Skin of body (tissue), 1 donor: ENCODE measurements at regions not wholly inside any gene's neighbourhood (a gene's known extent, or its start where the extent isn't known, plus 50 kb on each side); places are given as distances from the start of the nearest gene placed in this dataset.
"Not testable (repeated sequence)": the region's sequence is repeated elsewhere in the genome, so short reads cannot be mapped to it uniquely, and the experiment has no call there.

Source experiments
- DNase-seq: peaks from one replicate; lab custom pipeline; 2025; lab: John Stamatoyannopoulos, UW

DNA sequence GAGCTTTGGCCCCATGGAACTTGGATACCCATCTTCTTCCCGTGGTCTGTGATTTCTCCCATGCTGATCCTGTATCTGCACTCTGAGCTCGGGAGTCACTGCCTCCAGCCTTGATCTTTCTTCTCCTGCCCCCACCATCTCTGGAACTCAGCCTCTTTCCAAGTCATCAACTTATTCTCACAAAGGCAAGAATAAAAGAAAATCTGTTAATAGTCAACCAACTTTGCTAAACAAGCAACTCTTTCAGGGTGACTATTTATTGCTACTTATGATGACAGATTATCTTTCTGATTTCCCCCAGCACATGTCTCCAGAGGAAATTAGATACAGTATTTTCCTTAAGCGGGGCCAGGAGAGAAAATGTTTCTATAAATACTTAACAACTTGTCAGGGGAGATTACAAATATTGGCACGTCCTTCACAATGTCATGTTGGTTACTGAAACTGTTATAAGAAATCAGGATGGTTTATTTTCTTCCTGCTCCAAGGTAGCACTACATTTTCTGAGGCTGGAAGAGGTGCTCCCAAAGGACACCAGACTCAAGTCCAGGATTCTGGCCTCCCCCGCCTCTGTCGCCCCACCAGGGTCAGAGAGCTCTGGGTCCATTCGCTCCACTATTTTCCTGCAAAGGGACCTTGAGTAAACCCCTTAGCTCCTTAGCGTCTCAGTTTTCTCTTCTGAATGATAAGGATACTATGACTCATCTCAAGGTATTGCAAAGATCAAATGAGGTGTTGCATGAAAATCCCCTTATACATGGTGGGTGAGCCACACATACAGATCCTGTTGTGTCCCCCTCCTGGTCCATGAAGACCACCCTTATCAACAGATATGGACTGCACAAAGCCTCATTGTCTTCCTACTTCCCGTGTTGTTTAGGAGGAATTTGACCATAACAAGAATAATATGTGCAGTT lies 205.2 kb upstream of the WSCD1 start:
- no peak for DNase-seq

- DNase-seq = no peak
Observed at GRCh38 chr17:5866978-5867377, 203.2 kb upstream of the WSCD1 start.

GRCh38 chr17:5869041-5869745 lies 201.0 kb upstream of the WSCD1 start:
- no peak for DNase-seq

DNA sequence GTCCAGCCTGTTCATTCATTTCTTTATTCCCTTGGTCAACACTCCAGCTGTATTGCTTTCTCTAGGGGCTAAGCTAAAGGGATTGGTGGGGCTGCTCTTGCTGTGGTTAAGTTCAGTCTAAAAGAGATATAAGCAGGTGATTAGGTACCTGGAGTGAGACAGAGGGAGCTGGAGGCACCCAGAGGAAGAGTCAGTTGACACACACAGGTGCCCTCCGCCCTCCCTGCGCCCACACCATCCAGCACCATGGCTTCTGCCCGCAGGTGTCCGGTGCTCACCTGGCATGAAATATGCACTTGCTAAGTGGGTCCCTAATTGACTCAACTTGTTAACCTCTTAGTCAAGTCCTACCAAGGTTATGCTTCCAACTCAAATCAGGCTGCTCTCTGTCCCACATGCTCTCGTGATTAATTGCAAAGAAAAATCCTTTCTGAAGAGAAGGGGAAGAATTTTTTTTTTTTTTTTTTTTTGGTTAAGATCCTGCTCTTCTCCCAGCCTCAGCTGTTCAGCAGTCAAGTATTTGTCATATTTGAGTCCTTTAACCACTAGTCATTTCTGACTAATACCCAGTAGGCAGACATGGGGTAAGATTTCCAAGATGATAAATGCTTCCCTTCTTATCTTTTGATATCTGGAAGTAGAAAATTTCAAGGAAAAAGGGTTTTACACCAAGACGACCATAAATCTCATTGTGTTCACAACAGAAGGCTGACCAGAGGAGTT lies 199.8 kb upstream of the WSCD1 start:
- no peak for DNase-seq

DNA sequence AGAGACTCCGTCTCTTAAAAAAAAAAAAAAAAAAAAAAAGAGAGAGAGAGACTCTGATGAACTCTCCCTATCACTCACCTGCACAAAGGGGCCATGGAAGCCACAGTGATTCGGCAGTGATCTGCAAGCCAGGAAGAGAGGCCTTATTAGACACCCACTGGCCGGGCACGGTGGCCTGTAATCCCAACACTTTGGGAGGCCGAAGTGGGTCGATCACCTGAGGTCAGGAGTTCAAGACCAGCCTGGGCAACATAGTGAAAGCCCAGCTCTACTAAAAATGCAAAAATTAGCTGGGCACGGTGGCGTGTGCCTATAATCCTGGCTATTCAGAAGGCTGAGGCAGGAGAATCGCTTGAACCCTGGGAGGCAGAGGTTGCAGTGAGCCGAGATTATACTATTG lies 198.5 kb upstream of the WSCD1 start:
- no peak for DNase-seq

DNA sequence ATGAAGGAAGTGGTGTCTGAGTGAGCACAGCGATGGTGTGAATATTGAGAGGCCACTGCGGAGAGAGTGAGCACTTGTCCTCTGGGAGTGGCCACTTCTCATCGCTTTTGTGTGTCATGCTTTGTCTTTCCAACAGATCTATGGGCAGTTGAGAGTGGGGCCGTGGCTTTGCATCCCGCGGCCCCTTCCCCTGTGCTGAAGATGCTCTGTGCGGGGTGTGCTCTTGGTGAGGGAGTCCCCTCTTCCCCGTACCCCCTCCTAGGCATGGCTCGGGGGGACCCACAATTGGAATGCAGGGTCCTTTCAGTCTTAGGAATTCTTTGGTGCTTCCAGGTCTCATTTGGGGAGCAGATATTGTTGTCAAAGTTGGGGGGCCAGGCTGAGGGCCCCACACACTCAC lies 197.3 kb upstream of the WSCD1 start:
- no peak for DNase-seq

- no peak for DNase-seq
Observed at GRCh38 chr17:5873781-5874180, 196.4 kb upstream of the WSCD1 start.

DNA sequence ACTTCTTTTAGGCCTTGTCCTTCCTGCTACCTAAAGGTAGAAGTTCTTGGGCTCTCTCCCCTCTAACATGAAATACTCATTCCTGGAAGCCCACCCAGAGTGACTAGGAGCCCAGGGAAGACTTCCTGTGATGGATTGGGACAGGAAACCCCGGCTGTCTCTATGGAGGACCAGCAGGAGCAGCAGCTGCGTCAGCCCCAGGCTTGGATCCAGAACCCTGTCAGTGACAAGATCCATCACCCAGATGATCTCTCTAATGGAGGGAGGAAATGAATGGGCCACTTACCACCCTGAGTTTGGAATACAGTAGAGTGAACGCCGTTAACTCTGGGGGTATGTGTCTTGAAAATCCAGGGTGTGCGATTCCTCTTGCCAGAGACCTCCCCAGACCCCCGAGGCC lies 195.7 kb upstream of the WSCD1 start:
- no peak for DNase-seq

- no peak for DNase-seq
Observed at GRCh38 chr17:5877366-5877765, 192.8 kb upstream of the WSCD1 start.

- no peak for DNase-seq
Observed at GRCh38 chr17:5877948-5878347, 192.2 kb upstream of the WSCD1 start.

- no peak for DNase-seq
Observed at GRCh38 chr17:5881849-5882248, 188.3 kb upstream of the WSCD1 start.

DNA sequence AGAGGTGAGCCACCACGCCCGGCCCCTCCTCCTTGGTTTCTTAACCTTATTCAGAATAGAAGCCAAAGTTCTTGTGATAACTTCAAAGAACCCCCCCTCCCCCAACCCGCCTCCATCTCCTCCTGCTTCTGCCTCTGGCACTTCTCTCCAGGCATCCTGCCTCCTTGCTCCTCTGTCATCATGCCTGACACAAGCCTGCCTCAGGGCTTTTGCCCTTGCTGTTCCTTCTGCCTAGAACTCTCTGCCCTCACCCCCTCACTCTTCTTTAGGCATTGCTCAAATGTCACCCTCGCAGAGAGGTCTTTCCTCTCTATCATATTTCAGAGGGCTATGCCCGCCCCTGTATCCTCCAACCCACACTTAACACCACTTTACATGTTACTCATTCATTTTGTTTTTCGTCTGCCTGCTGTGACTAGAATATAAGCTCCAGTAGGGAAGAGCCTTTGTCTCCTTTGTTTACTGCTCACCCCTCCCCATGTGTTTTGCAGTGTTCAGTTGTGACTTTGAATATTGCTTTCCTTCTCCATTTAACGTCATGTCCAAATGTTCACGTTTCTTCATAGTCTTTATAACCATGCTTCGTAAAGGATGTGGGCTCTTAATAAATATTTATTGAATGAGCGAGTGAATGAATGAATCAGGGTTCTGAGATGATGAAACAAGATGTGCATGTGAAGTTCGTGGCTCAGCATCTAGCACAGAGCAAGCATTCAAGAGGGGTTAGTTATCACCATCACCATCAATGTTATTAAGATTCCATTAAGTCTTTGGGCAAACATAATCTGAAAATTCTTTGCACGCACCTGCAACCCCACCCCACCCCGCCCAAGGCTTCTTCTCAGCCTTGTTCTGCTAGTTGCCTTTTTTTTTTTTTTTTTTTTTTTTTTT lies 186.2 kb upstream of the WSCD1 start:
- DNase-seq = no peak

GRCh38 chr17:5885336-5885735 lies 184.8 kb upstream of the WSCD1 start:
- DNase-seq = no peak

GRCh38 chr17:5888811-5889210 lies 181.4 kb upstream of the WSCD1 start:
- DNase-seq = no peak

- no peak for DNase-seq
Observed at GRCh38 chr17:5892921-5893675, 177.1 kb upstream of the WSCD1 start.

DNA sequence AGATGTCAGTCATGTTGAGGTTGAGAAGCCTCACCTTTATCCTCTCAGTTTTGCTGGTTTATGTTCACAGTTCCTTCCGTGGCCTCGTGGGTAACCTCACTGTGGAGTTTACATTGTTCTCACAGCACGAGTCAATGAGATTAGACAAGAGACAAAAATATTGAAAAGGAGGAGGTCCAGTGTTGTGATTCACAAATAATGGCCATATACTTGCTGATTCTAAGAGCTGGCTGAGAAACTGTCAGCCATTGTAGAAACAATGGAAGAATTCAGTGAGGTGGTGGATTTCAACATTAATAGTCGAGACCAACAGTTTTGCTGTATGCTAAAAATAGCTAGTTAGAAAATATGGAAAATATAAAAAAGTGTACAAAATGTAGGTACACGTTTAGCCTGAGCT lies 176.4 kb upstream of the WSCD1 start:
- no peak for DNase-seq

DNA sequence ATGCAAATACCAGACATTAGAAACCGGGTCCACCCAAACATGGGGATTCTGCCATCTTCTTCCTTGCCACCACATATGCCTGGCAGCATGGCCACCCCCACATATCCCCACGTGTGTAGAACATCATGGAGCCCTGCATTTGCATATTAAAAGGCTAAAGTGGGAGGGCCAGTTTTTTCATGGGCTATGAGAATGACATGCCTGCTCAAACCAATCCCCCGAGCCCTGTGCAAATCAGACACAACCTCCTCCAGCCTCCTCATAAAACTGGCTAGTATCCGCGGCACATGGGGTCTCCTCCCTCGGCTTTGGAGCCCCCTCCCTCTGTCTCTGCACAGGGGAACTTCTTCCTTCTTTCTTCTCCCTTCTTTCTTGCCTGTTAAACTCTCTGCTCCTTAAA lies 174.9 kb upstream of the WSCD1 start:
- DNase-seq = no peak

- DNase-seq = no peak
Observed at GRCh38 chr17:5896215-5896614, 174.0 kb upstream of the WSCD1 start.

GRCh38 chr17:5897275-5897911 lies 172.8 kb upstream of the WSCD1 start:
- no peak for DNase-seq

DNA sequence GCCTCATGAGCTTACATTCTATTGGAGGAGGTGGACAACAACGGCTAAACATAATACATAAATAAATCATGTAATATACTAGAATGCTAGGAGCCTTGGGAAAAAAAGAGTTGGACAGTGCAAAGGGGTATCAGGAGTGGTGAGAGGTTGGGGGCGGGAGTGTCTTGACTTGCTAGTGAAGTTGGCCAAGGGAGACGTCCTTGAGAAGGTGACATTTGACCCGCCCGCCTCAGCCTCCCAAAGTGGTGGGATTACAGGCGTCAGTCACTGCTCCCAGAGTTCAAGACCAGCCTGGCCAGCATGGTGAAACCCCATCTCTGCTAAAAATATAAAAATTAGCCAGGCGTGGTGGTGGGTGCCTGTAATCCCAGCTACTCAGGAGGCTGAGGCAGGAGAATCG lies 172.2 kb upstream of the WSCD1 start:
- not testable (repeated sequence) for DNase-seq
